ENCODE measurements at regions not wholly inside any gene's neighbourhood (a gene's known extent, or its start where the extent isn't known, plus 50 kb on each side); places are given as distances from the start of the nearest gene placed in this dataset.
"Not testable (repeated sequence)": the region's sequence is repeated elsewhere in the genome, so short reads cannot be mapped to it uniquely, and the experiment has no call there.

- DNase-seq (ENCODE audit: low read depth, low spot score) = no peak
- Histone ChIP-seq H3K27me3 (ENCODE audit: insufficient read depth, insufficient read length) (no peaks in the 10 kb centered on the region), H3K9me3 (ENCODE audit: insufficient read depth, low read length) (no peaks in the 10 kb centered on the region), H3K36me3 (ENCODE audit: insufficient read depth, insufficient read length, low read length) (no peaks in the 10 kb centered on the region), H3K4me1 (ENCODE audit: insufficient read depth, insufficient read length) (no peaks in the 10 kb centered on the region), H3K4me3 (ENCODE audit: insufficient read length, low read depth) (no peak overlapping the region), H3K9ac (ENCODE audit: insufficient read length, low read depth) (no peak overlapping the region)
- TF ChIP-seq YY1 (IDR thresholded peaks at IDR 0.05; ENCODE audit: insufficient read depth, insufficient read length) (no peak), ZNF274 (IDR thresholded peaks at IDR 0.05; ENCODE audit: low read depth, low read length) (no peak), SUZ12 (IDR thresholded peaks at IDR 0.05; ENCODE audit: extremely low read depth, insufficient read depth, insufficient read length) (no peak)
Observed at GRCh38 chrX:63285375-63285774, 65.8 kb downstream of the SPIN4 start.

- Histone ChIP-seq H3K9me3 (ENCODE audit: insufficient read depth, low read length) (no peaks in the 10 kb centered on the region), H3K27me3 (ENCODE audit: insufficient read depth, insufficient read length) (no peaks in the 10 kb centered on the region), H3K4me1 (ENCODE audit: insufficient read depth, insufficient read length) (no peaks in the 10 kb centered on the region), H3K36me3 (ENCODE audit: insufficient read depth, insufficient read length, low read length) (no peaks in the 10 kb centered on the region), H3K9ac (ENCODE audit: insufficient read length, low read depth) (no peak overlapping the region), H3K4me3 (ENCODE audit: insufficient read length, low read depth) (no peak overlapping the region)
- no peak for TF ChIP-seq ZNF274 (IDR thresholded peaks at IDR 0.05; ENCODE audit: low read depth, low read length)
- no peak for TF ChIP-seq SUZ12 (IDR thresholded peaks at IDR 0.05; ENCODE audit: extremely low read depth, insufficient read depth, insufficient read length)
- DNase-seq (ENCODE audit: low read depth, low spot score) = no peak
Observed at GRCh38 chrX:63284659-63285058, 66.5 kb downstream of the SPIN4 start.

GRCh38 chrX:63283348-63283747, 67.8 kb downstream of the SPIN4 start:
- H3K4me3 ChIP-seq (ENCODE audit: insufficient read length, low read depth) = no peak overlapping the region
- TF ChIP-seq SUZ12 (IDR thresholded peaks at IDR 0.05; ENCODE audit: extremely low read depth, insufficient read depth, insufficient read length) (no peak), YY1 (IDR thresholded peaks at IDR 0.05; ENCODE audit: insufficient read depth, insufficient read length) (no peak), ZNF274 (IDR thresholded peaks at IDR 0.05; ENCODE audit: low read depth, low read length) (no peak)
- no peak for DNase-seq (ENCODE audit: low read depth, low spot score)
- H3K9ac ChIP-seq (ENCODE audit: insufficient read length, low read depth) = no peak overlapping the region
- no peaks in the 10 kb centered on the region for H3K4me1 ChIP-seq (ENCODE audit: insufficient read depth, insufficient read length)
- H3K9me3 ChIP-seq (ENCODE audit: insufficient read depth, low read length) = no peaks in the 10 kb centered on the region
- H3K27me3 ChIP-seq (ENCODE audit: insufficient read depth, insufficient read length) = no peaks in the 10 kb centered on the region
- no peaks in the 10 kb centered on the region for H3K36me3 ChIP-seq (ENCODE audit: insufficient read depth, insufficient read length, low read length)

- DNase-seq (ENCODE audit: low read depth, low spot score) = no peak
Observed at GRCh38 chrX:63282828-63283227, 68.3 kb downstream of the SPIN4 start.

GRCh38 chrX:63282077-63282476, 69.1 kb downstream of the SPIN4 start:
- Histone ChIP-seq H3K27me3 (ENCODE audit: insufficient read depth, insufficient read length) (no peaks in the 10 kb centered on the region), H3K4me3 (ENCODE audit: insufficient read length, low read depth) (no peak overlapping the region), H3K9ac (ENCODE audit: insufficient read length, low read depth) (no peak overlapping the region), H3K4me1 (ENCODE audit: insufficient read depth, insufficient read length) (no peaks in the 10 kb centered on the region), H3K9me3 (ENCODE audit: insufficient read depth, low read length) (no peaks in the 10 kb centered on the region), H3K36me3 (ENCODE audit: insufficient read depth, insufficient read length, low read length) (no peaks in the 10 kb centered on the region)
- DNase-seq (ENCODE audit: low read depth, low spot score) = no peak
- TF ChIP-seq YY1 (IDR thresholded peaks at IDR 0.05; ENCODE audit: insufficient read depth, insufficient read length) = no peak
- TF ChIP-seq SUZ12 (IDR thresholded peaks at IDR 0.05; ENCODE audit: extremely low read depth, insufficient read depth, insufficient read length) = no peak
- no peak for TF ChIP-seq ZNF274 (IDR thresholded peaks at IDR 0.05; ENCODE audit: low read depth, low read length)

More at GRCh38 chrX:63282828-63283227, 68.3 kb downstream of the SPIN4 start:
- TF ChIP-seq ZNF274 (IDR thresholded peaks at IDR 0.05; ENCODE audit: low read depth, low read length) (no peak), SUZ12 (IDR thresholded peaks at IDR 0.05; ENCODE audit: extremely low read depth, insufficient read depth, insufficient read length) (no peak), YY1 (IDR thresholded peaks at IDR 0.05; ENCODE audit: insufficient read depth, insufficient read length) (no peak)
- H3K36me3 ChIP-seq (ENCODE audit: insufficient read depth, insufficient read length, low read length) = no peaks in the 10 kb centered on the region
- no peaks in the 10 kb centered on the region for H3K4me1 ChIP-seq (ENCODE audit: insufficient read depth, insufficient read length)
- no peaks in the 10 kb centered on the region for H3K27me3 ChIP-seq (ENCODE audit: insufficient read depth, insufficient read length)
- no peak overlapping the region for H3K4me3 ChIP-seq (ENCODE audit: insufficient read length, low read depth)
- no peak overlapping the region for H3K9ac ChIP-seq (ENCODE audit: insufficient read length, low read depth)
- H3K9me3 ChIP-seq (ENCODE audit: insufficient read depth, low read length) = no peaks in the 10 kb centered on the region

GRCh38 chrX:63281465-63281864, 69.7 kb downstream of the SPIN4 start:
- Histone ChIP-seq H3K4me3 (ENCODE audit: insufficient read length, low read depth) (no peak overlapping the region), H3K36me3 (ENCODE audit: insufficient read depth, insufficient read length, low read length) (no peaks in the 10 kb centered on the region), H3K9me3 (ENCODE audit: insufficient read depth, low read length) (no peaks in the 10 kb centered on the region), H3K27me3 (ENCODE audit: insufficient read depth, insufficient read length) (no peaks in the 10 kb centered on the region), H3K9ac (ENCODE audit: insufficient read length, low read depth) (no peak overlapping the region), H3K4me1 (ENCODE audit: insufficient read depth, insufficient read length) (no peaks in the 10 kb centered on the region)
- TF ChIP-seq YY1 (IDR thresholded peaks at IDR 0.05; ENCODE audit: insufficient read depth, insufficient read length) (no peak), SUZ12 (IDR thresholded peaks at IDR 0.05; ENCODE audit: extremely low read depth, insufficient read depth, insufficient read length) (no peak), ZNF274 (IDR thresholded peaks at IDR 0.05; ENCODE audit: low read depth, low read length) (no peak)
- DNase-seq (ENCODE audit: low read depth, low spot score) = no peak

GRCh38 chrX:63277394-63277793, 73.7 kb downstream of the SPIN4 start:
- not testable (repeated sequence) for H3K27me3 ChIP-seq (ENCODE audit: insufficient read depth, insufficient read length); H3K4me3 ChIP-seq (ENCODE audit: insufficient read length, low read depth); DNase-seq (ENCODE audit: low read depth, low spot score); H3K36me3 ChIP-seq (ENCODE audit: insufficient read depth, insufficient read length, low read length); H3K9me3 ChIP-seq (ENCODE audit: insufficient read depth, low read length); H3K4me1 ChIP-seq (ENCODE audit: insufficient read depth, insufficient read length); H3K9ac ChIP-seq (ENCODE audit: insufficient read length, low read depth)

GRCh38 chrX:63275127-63275526, 76.0 kb downstream of the SPIN4 start:
- Histone ChIP-seq H3K27me3 (ENCODE audit: insufficient read depth, insufficient read length) (no peaks in the 10 kb centered on the region), H3K9me3 (ENCODE audit: insufficient read depth, low read length) (no peaks in the 10 kb centered on the region), H3K4me3 (ENCODE audit: insufficient read length, low read depth) (no peak overlapping the region), H3K4me1 (ENCODE audit: insufficient read depth, insufficient read length) (no peaks in the 10 kb centered on the region), H3K36me3 (ENCODE audit: insufficient read depth, insufficient read length, low read length) (no peaks in the 10 kb centered on the region), H3K9ac (ENCODE audit: insufficient read length, low read depth) (no peak overlapping the region)
- DNase-seq (ENCODE audit: low read depth, low spot score) = peak; percentile 9
- TF ChIP-seq ZNF274 (IDR thresholded peaks at IDR 0.05; ENCODE audit: low read depth, low read length) = no peak
- TF ChIP-seq SUZ12 (IDR thresholded peaks at IDR 0.05; ENCODE audit: extremely low read depth, insufficient read depth, insufficient read length) = no peak
- no peak for TF ChIP-seq YY1 (IDR thresholded peaks at IDR 0.05; ENCODE audit: insufficient read depth, insufficient read length)

Data from NT2/D1 (cell line).